Vagina (tissue), 2 donors: ENCODE measurements at regions not wholly inside any gene's neighbourhood (a gene's known extent, or its start where the extent isn't known, plus 50 kb on each side); places are given as distances from the start of the nearest gene placed in this dataset.
"Not testable (repeated sequence)": the region's sequence is repeated elsewhere in the genome, so short reads cannot be mapped to it uniquely, and the experiment has no call there.

Experiments used
- DNase-seq, 2 donors: peaks; one replicate each; pipeline ENCODE4 v3.0.0-alpha.2; 2017; ENCODE audit errors: extremely low spot score in 2 of 2
- H3K27ac ChIP-seq: fragments of 200-600 bp; sonication (generic); one replicate; pipeline ENCODE4 v1.5.1; 2019
- H3K27me3 ChIP-seq: fragments of 200-600 bp; sonication (generic); one replicate; pipeline ENCODE4 v1.5.1; 2019
- H3K36me3 ChIP-seq, 2 donors: fragments of 200-600 bp; sonication (generic); one replicate each; pipeline ENCODE4 v1.5.1; 2017 to 2019
- H3K4me1 ChIP-seq: fragments of 200-600 bp; sonication (generic); one replicate; pipeline ENCODE4 v1.5.1; 2019
- H3K4me3 ChIP-seq, 2 donors: fragments of 200-600 bp; sonication (generic); 1 replicate in 1 of 2; 2 replicates in 1 of 2; pipeline ENCODE4 v1.5.1; 2016 to 2019
- H3K9me3 ChIP-seq: fragments of 200-600 bp; sonication (generic); one replicate; pipeline ENCODE4 v1.5.1; 2019
- CTCF ChIP-seq, 3 experiments: fragments of 450-650 bp in 2 of 3; fragments of 200-600 bp in 1 of 3; sonication (generic) in 1 of 3; IDR thresholded peaks; one replicate each; pipeline ENCODE4 v1.5.1; 2017 to 2019; ENCODE audit warnings: antibody characterized with exemption in 3 of 3, mild to moderate bottlenecking in 2 of 3, moderate library complexity in 2 of 3
- POLR2A ChIP-seq, 2 donors: fragments of 450-650 bp; IDR thresholded peaks; one replicate each; pipeline ENCODE4 v1.6.1; 2017; ENCODE audit warnings: antibody characterized with exemption in 2 of 2, mild to moderate bottlenecking in 2 of 2, moderate library complexity in 2 of 2
- POLR2AphosphoS5 ChIP-seq, 2 donors: sonication (generic); formaldehyde crosslinking; IDR thresholded peaks; one replicate each; pipeline ENCODE4 v1.9.0; 2017; ENCODE audit warnings: antibody characterized with exemption in 2 of 2, mild to moderate bottlenecking in 2 of 2, low read depth in 1 of 2; ENCODE audit not compliant: insufficient read depth in 1 of 2
- intact Hi-C: fragments of 100-400 bp; cut with DNase I; formaldehyde crosslinking; loops from one replicate; pipeline ENCODE4 v1.15.1; 2023

GRCh38 chr6:100301731-100302130, 163.0 kb downstream of the SIM1 start:
- Histone ChIP-seq H3K36me3 (no peaks in the 10 kb centered on the region), H3K27me3 (no peaks in the 10 kb centered on the region), H3K4me3 (no peak overlapping the region), H3K9me3 (no peaks in the 10 kb centered on the region), H3K4me1 (no peaks in the 10 kb centered on the region), H3K27ac (no peak overlapping the region)
- no peak for DNase-seq
- TF ChIP-seq CTCF (IDR thresholded peaks at IDR 0.05) (no peak), POLR2A (IDR thresholded peaks at IDR 0.05) (no peak), POLR2AphosphoS5 (IDR thresholded peaks at IDR 0.05; ENCODE audit: insufficient read depth in 1 of 2, low read depth in 1 of 2) (no peak)
- intact Hi-C loops: loop anchor here (5.0 kb wide), 1 partner anchor 1846 kb away; no protein-coding TSS in a partner anchor

DNA sequence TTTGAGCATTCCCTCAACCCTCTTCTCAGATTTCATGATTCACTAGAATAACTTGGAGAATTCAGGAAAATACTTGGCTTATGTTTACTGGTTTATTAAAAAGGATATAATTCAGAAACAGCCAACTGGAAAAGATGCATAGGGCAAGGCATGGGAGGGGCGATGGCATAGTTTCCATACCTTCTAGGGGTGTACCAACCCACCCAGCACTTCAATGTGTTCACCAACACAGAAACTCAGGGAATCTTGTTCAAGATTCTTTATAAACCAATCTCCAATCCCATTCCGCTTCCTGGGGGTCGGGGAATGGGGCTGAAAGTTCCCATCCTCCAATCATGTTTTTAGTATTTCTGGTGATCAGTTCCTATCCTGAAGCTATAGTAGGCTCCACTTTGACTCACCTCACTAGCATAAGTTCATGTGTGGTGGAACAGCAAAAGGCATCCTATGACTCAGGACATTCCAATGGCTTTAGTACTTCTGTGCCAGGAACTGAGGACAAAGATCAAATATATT, 164.4 kb downstream of the SIM1 start:
- Histone ChIP-seq H3K27me3 (no peaks in the 10 kb centered on the region), H3K27ac (no peak overlapping the region), H3K4me3 (no peak overlapping the region), H3K9me3 (no peaks in the 10 kb centered on the region), H3K4me1 (no peaks in the 10 kb centered on the region), H3K36me3 (no peaks in the 10 kb centered on the region)
- no peak for DNase-seq
- no peak for TF ChIP-seq CTCF (IDR thresholded peaks at IDR 0.05)
- no peak for TF ChIP-seq POLR2AphosphoS5 (IDR thresholded peaks at IDR 0.05; ENCODE audit: insufficient read depth in 1 of 2, low read depth in 1 of 2)
- no peak for TF ChIP-seq POLR2A (IDR thresholded peaks at IDR 0.05)
- intact Hi-C loops: loop anchor here (5.0 kb wide), 1 partner anchor 1847 kb away; no protein-coding TSS in a partner anchor

DNA sequence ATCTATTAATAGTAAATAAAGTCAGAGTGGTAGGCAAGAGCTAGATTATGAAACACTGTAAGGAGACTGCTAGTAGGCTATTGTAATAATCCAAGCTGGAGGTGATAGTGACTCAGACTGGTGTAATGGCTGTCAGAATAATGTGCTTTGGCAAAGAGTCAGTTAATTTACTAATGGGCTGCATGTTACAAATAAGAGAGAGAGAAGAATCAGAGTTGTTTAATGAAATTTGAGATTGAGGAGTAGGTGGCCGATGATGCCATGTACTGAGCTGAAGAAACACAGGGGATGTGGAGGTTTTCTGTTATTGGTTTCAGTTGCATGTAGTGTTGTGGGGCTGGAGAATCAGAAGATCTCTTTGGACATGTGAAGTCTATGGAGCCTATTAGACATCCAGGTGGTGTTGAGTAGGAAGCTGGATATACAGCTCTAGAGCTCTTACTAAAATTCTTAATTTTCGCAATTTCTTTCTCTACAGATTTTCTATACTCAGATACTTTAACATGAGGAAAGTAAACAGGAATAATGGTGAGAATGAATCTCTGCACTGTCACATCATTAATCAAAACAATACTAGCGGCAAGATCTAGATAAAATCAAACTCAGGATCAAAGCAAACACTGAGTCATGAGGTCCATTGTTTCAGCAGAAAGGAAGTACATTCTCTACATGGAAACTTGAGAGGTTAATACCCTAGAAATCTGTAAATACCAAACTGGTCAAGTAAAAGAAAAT, 167.7 kb downstream of the SIM1 start:
- H3K4me3 ChIP-seq: no peak overlapping the region
- H3K9me3 ChIP-seq: no peaks in the 10 kb centered on the region
- TF ChIP-seq POLR2AphosphoS5 (IDR thresholded peaks at IDR 0.05; ENCODE audit: insufficient read depth in 1 of 2, low read depth in 1 of 2) (no peak), POLR2A (IDR thresholded peaks at IDR 0.05) (no peak), CTCF (IDR thresholded peaks at IDR 0.05) (no peak)
- no peaks in the 10 kb centered on the region for H3K4me1 ChIP-seq
- intact Hi-C loops: no loop called here
- H3K27me3 ChIP-seq: no peaks in the 10 kb centered on the region
- DNase-seq: no peak
- H3K27ac ChIP-seq: no peak overlapping the region
- H3K36me3 ChIP-seq: no peaks in the 10 kb centered on the region

DNA sequence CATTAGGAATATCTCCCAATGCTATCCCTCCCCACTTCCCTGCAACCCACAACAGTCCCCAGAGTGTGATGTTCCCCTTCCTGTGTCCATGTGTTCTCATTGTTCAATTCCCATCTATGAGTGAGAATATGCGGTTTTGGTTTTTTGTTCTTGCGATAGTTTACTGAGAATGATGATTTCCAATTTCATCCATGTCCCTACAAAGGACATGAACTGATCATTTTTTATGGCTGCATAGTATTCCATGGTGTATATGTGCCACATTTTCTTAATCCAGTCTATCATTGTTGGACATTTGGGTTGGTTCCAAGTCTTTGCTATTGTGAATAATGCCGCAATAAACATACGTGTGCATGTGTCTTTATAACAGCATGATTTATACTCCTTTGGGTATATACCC, 169.5 kb downstream of the SIM1 start:
- H3K27ac ChIP-seq, H3K27me3 ChIP-seq, H3K9me3 ChIP-seq, H3K36me3 ChIP-seq, H3K4me3 ChIP-seq, DNase-seq, intact Hi-C loops, H3K4me1 ChIP-seq: not testable (repeated sequence)

GRCh38 chr6:100289285-100289684, 175.4 kb downstream of the SIM1 start:
- Histone ChIP-seq H3K9me3 (no peaks in the 10 kb centered on the region), H3K4me1 (no peaks in the 10 kb centered on the region), H3K4me3 (no peak overlapping the region), H3K27ac (no peak overlapping the region), H3K36me3 (no peaks in the 10 kb centered on the region), H3K27me3 (no peaks in the 10 kb centered on the region)
- intact Hi-C loops: no loop called here
- TF ChIP-seq POLR2A (IDR thresholded peaks at IDR 0.05) (no peak), POLR2AphosphoS5 (IDR thresholded peaks at IDR 0.05; ENCODE audit: insufficient read depth in 1 of 2, low read depth in 1 of 2) (no peak), CTCF (IDR thresholded peaks at IDR 0.05) (no peak)
- no peak for DNase-seq
